HepG2 (cell line): ENCODE measurements at regions not wholly inside any gene's neighbourhood (a gene's known extent, or its start where the extent isn't known, plus 50 kb on each side); places are given as distances from the start of the nearest gene placed in this dataset.

ENCODE experiments used
- ATAC-seq: fragments of 200-7000 bp; cut with Tn5 transposase; 3 replicates; pipeline ENCODE4 v1.9.1; 2020; ENCODE audit warnings: mild to moderate bottlenecking, moderate library complexity
- BruUV-seq: library from RNA; stranded (reverse); fragments of 400-500 nt; replicated peaks from 2 replicates; lab custom pipeline; 2021; lab: Mats Ljungman, UMichigan
- CTCF ChIA-PET: fragments of 300-600 bp; formaldehyde crosslinking; extraction: SDS; loops from one replicate; lab custom pipeline; 2021; ENCODE audit warnings: low total read pairs, inconsistent platforms, low intra/inter-chr PET ratio; lab: Yijun Ruan, JAX
- POLR2A ChIA-PET: fragments of 350-600 bp; sonication (Branson Sonifier 250); formaldehyde crosslinking; loops from one replicate; lab custom pipeline; 2020; ENCODE audit warnings: antibody characterized with exemption, inconsistent platforms; lab: Yijun Ruan, JAX
- DNase-seq: peaks from one replicate; pipeline ENCODE4 v3.0.0-alpha.2; 2015; ENCODE audit warnings: low spot score
- FAIRE-seq: peaks from 3 replicates; lab custom pipeline; 2011; peaks lifted over from hg19 to GRCh38; lab: Jason Lieb, UNC
- H2AFZ ChIP-seq: one replicate; pipeline ENCODE4 v1.6.1; 2011; ENCODE audit warnings: low read length, inconsistent platforms
- H3K27ac ChIP-seq: fragments of 300-600 bp; 3 replicates; pipeline ENCODE4 v1.8.0; 2011; ENCODE audit warnings: mixed run types, mild to moderate bottlenecking, mixed read lengths, low read length, inconsistent platforms; ENCODE audit not compliant: insufficient read depth; ENCODE audit errors: extremely low read length
- H3K27me3 ChIP-seq, 2 experiments: fragments of 200-600 bp in 1 of 2; 2 replicates in 1 of 2; 3 replicates in 1 of 2; pipeline versions ENCODE4 v1.6.0 to v1.8.0; 2011; ENCODE audit warnings: low read length in 2 of 2, mild to moderate bottlenecking in 2 of 2, moderate library complexity in 2 of 2, inconsistent platforms in 1 of 2; ENCODE audit not compliant: insufficient read depth in 2 of 2, control insufficient read depth in 1 of 2
- H3K36me3 ChIP-seq, 2 experiments: fragments of 200-600 bp in 1 of 2; replicated peaks in 1 of 2; 2 replicates in 1 of 2; 3 replicates in 1 of 2; pipeline versions ENCODE4 v1.5.1 to v1.8.0; 2011; ENCODE audit warnings: low read length in 2 of 2, inconsistent platforms in 1 of 2; ENCODE audit not compliant: insufficient read depth in 2 of 2, control insufficient read depth in 1 of 2
- H3K4me1 ChIP-seq: 2 replicates; pipeline ENCODE4 v1.5.1; 2012; ENCODE audit warnings: low read length, inconsistent platforms; ENCODE audit not compliant: insufficient read depth
- H3K4me2 ChIP-seq: 2 replicates; pipeline ENCODE4 v1.6.0; 2011; ENCODE audit warnings: low read depth, low read length, inconsistent platforms
- H3K4me3 ChIP-seq, 3 experiments: fragments of 200-600 bp in 1 of 3; sonication (generic), shearing (Covaris generic) in 1 of 3; replicated peaks in 1 of 3; 2 replicates each; pipeline ENCODE4 v1.5.1; 2011 to 2016; ENCODE audit warnings: low read length in 3 of 3, inconsistent platforms in 2 of 3, low read depth in 2 of 3, mild to moderate bottlenecking in 2 of 3, control low read depth in 1 of 3, mixed read lengths in 1 of 3; ENCODE audit not compliant: insufficient read depth in 1 of 3
- H3K79me2 ChIP-seq: one replicate; pipeline ENCODE4 v1.6.1; 2011; ENCODE audit warnings: low read length, inconsistent platforms; ENCODE audit not compliant: insufficient read depth
- H3K9ac ChIP-seq: 2 replicates; pipeline ENCODE4 v1.6.0; 2011; ENCODE audit warnings: mild to moderate bottlenecking, low read depth, low read length, inconsistent platforms; ENCODE audit not compliant: insufficient read depth
- H3K9me3 ChIP-seq: 2 replicates; pipeline ENCODE4 v1.5.1; 2012; ENCODE audit warnings: mild to moderate bottlenecking, low read length
- H4K20me1 ChIP-seq: 2 replicates; pipeline ENCODE4 v1.6.0; 2011; ENCODE audit warnings: inconsistent platforms, mild to moderate bottlenecking, low read length, moderate library complexity; ENCODE audit not compliant: insufficient read depth
- BORCS8-MEF2B ChIP-seq: sonication (generic); formaldehyde crosslinking; IDR thresholded peaks from 2 replicates; pipeline ENCODE4 v1.8.0; 2022; ENCODE audit warnings: mild to moderate bottlenecking, missing genetic modification reagents
- CCAR2 ChIP-seq: fragments of 200-400 bp; formaldehyde crosslinking; optimal IDR thresholded peaks from 2 replicates; pipeline ENCODE3; 2018; ENCODE audit warnings: low read depth, mild to moderate bottlenecking, low read length, moderate library complexity
- CEBPG ChIP-seq: IDR thresholded peaks from 2 replicates; pipeline ENCODE4 v1.6.1; 2016
- ELF3 ChIP-seq: IDR thresholded peaks from 2 replicates; pipeline ENCODE4 v1.6.1; 2016; ENCODE audit warnings: missing genetic modification reagents, missing compliant biosample characterization
- FOXP1 ChIP-seq, 2 experiments: fragments of 450-650 bp in 1 of 2; IDR thresholded peaks; 2 replicates each; pipeline ENCODE4 v1.6.1; 2017 to 2018; ENCODE audit warnings: antibody characterized with exemption in 1 of 2
- GATA4 ChIP-seq: sonication (generic); IDR thresholded peaks from 2 replicates; pipeline ENCODE4 v1.6.1; 2016; ENCODE audit warnings: antibody characterized with exemption, low read depth, borderline replicate concordance
- GATAD1 ChIP-seq: IDR thresholded peaks from 2 replicates; pipeline ENCODE4 v1.6.1; 2016; ENCODE audit warnings: missing genetic modification reagents, missing compliant biosample characterization
- IRX3 ChIP-seq: sonication (generic); formaldehyde crosslinking; IDR thresholded peaks from 2 replicates; pipeline ENCODE4 v1.8.1; 2023; ENCODE audit warnings: mild to moderate bottlenecking, low read depth, missing genetic modification reagents, borderline replicate concordance
- ISL2 ChIP-seq: sonication (generic); formaldehyde crosslinking; IDR thresholded peaks from 2 replicates; pipeline ENCODE4 v1.5.0; 2020; ENCODE audit warnings: missing genetic modification reagents
- KDM5B ChIP-seq: sonication (generic); formaldehyde crosslinking; IDR thresholded peaks from 2 replicates; pipeline ENCODE4 v1.4.0; 2020; ENCODE audit warnings: missing genetic modification reagents, mild to moderate bottlenecking, borderline replicate concordance
- MED1 ChIP-seq: sonication (generic); formaldehyde crosslinking; IDR thresholded peaks from 2 replicates; pipeline ENCODE4 v1.4.0; 2020; ENCODE audit warnings: missing genetic modification reagents
- MXD4 ChIP-seq: IDR thresholded peaks from 2 replicates; pipeline ENCODE4 v1.6.1; 2016; ENCODE audit warnings: mild to moderate bottlenecking, missing biosample characterization, missing genetic modification reagents
- NFKBIZ ChIP-seq: IDR thresholded peaks from 2 replicates; pipeline ENCODE4 v1.6.1; 2018; ENCODE audit warnings: missing genetic modification reagents, missing compliant biosample characterization
- PHB2 ChIP-seq: fragments of 450-650 bp; IDR thresholded peaks from 2 replicates; pipeline ENCODE4 v1.6.1; 2018; ENCODE audit not compliant: partially characterized antibody
- PLRG1 ChIP-seq: fragments of 450-650 bp; conservative IDR thresholded peaks from 2 replicates; pipeline ENCODE4 v1.6.1; 2016
- RCOR2 ChIP-seq: IDR thresholded peaks from 2 replicates; pipeline ENCODE4 v1.6.1; 2016; ENCODE audit warnings: missing biosample characterization, missing genetic modification reagents
- ZBTB14 ChIP-seq: sonication (generic); formaldehyde crosslinking; IDR thresholded peaks from 2 replicates; pipeline ENCODE4 v1.4.0; 2020; ENCODE audit warnings: missing genetic modification reagents
- ZNF276 ChIP-seq: sonication (generic); formaldehyde crosslinking; IDR thresholded peaks from 2 replicates; pipeline ENCODE4 v1.4.0; 2020; ENCODE audit warnings: mild to moderate bottlenecking, low read depth, missing genetic modification reagents
- ZNF335 ChIP-seq: sonication (generic); formaldehyde crosslinking; IDR thresholded peaks from 2 replicates; pipeline ENCODE4 v1.4.0; 2020; ENCODE audit warnings: missing genetic modification reagents
- ZSCAN30 ChIP-seq: sonication (generic); formaldehyde crosslinking; IDR thresholded peaks from 2 replicates; pipeline ENCODE4 v1.5.0; 2020; ENCODE audit warnings: mild to moderate bottlenecking, missing genetic modification reagents
- WGBS: methylation state at CpG from one replicate; pipeline ENCODE4 v1.1.6; 2017; ENCODE audit warnings: low lambda C conversion rate; 5-methylcytosine and 5-hydroxymethylcytosine counted together
- in situ Hi-C: cut with HindIII; loops from 2 replicates; pipeline ENCODE4 v1.10.0; 2017; ENCODE audit warnings: low pct_unique_long_range_greater_than_20kb; ENCODE audit not compliant: extremely low pct_ligation_motif_present
- intact Hi-C: fragments of 100-400 bp; cut with micrococcal nuclease; formaldehyde crosslinking; loops from one replicate; pipeline ENCODE4 v1.10.0; 2022; ENCODE audit not compliant: unreplicated experiment
- TF ChIP-seq, protein P1 (sequence below): sonication (generic); formaldehyde crosslinking; IDR thresholded peaks from 2 replicates; pipeline ENCODE4 v1.5.0; 2020; ENCODE audit warnings: missing genetic modification reagents, mild to moderate bottlenecking, borderline replicate concordance

- no peak for TF ChIP-seq FOXP1 (IDR thresholded peaks at IDR 0.05)
- no peak for TF ChIP-seq FOXP1 (CRISPR knock-in tag; IDR thresholded peaks at IDR 0.05)
Observed at GRCh38 chr2:122206101-122206500, 450.6 kb downstream of the TSN start (continued).

DNA sequence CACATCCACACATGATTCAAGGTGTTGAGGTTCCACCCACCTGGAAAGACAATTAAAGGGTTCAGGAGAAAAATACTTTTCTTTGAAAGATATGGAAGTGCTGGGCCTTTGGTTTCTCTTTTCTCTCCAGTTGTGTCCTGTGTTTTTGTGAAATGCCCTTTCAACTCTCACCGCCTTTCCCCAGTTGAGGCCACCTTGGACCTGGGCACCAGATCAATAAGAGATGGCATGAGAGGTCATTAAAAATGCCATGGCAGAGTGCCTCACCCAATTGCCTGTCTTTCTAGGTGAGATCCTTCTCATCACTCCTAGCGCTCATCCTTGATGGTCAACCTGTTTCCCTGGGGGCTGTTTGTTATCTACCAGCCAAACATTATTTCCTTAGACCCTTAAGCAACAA lies 453.9 kb downstream of the TSN start:
- POLR2A ChIA-PET: no interaction called here
- ATAC-seq: no peak

More for the DNA sequence above, 453.9 kb downstream of the TSN start:
- Histone ChIP-seq H3K4me2 (no peak overlapping the region), H3K9ac (no peak overlapping the region), H3K27ac (no peak overlapping the region), H3K79me2 (no peaks in the 10 kb centered on the region), H3K4me1 (no peaks in the 10 kb centered on the region), H3K36me3 (no peaks in the 10 kb centered on the region), H3K27me3 (0 out of 5 replicates have a peak, but pooled peaks cover 0 to 8% of the 10 kb centered on the region in 2 experiments), H3K4me3 (no peak overlapping the region), H2AFZ (no peak overlapping the region), H4K20me1 (no peaks in the 10 kb centered on the region), H3K9me3 (no peaks in the 10 kb centered on the region)
- BruUV-seq: no TSS peak
- no peak for FAIRE-seq
- 30% methylated on average over 2 of the region's 2 CpGs for WGBS
- DNase-seq: no peak
- in situ Hi-C loops: no loop called here
- TF ChIP-seq ISL2 (CRISPR knock-in tag): no peak
- no peak for TF ChIP-seq RCOR2 (CRISPR knock-in tag)
- TF ChIP-seq KDM5B: no peak
- no peak for TF ChIP-seq GATAD1 (CRISPR knock-in tag)
- no peak for TF ChIP-seq CEBPG (CRISPR knock-in tag)
- TF ChIP-seq ZBTB14 (CRISPR knock-in tag): no peak
- TF ChIP-seq ZNF276 (CRISPR knock-in tag): no peak
- TF ChIP-seq MED1 (CRISPR knock-in tag): no peak
- no peak for TF ChIP-seq ZSCAN30 (CRISPR knock-in tag)
- no peak for TF ChIP-seq PLRG1
- TF ChIP-seq, protein P1, sequence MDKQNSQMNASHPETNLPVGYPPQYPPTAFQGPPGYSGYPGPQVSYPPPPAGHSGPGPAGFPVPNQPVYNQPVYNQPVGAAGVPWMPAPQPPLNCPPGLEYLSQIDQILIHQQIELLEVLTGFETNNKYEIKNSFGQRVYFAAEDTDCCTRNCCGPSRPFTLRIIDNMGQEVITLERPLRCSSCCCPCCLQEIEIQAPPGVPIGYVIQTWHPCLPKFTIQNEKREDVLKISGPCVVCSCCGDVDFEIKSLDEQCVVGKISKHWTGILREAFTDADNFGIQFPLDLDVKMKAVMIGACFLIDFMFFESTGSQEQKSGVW (CRISPR knock-in tag): no peak
- no peak for TF ChIP-seq CCAR2
- TF ChIP-seq GATA4: no peak
- no peak for TF ChIP-seq PHB2
- TF ChIP-seq ZNF335: no peak
- TF ChIP-seq ELF3 (CRISPR knock-in tag): no peak
- TF ChIP-seq MXD4 (CRISPR knock-in tag): no peak
- no peak for TF ChIP-seq BORCS8-MEF2B (CRISPR knock-in tag)
- TF ChIP-seq IRX3: no peak
- no peak for TF ChIP-seq NFKBIZ
- intact Hi-C loops: no loop called here
- CTCF ChIA-PET: no interaction called here
